ENCODE measurements at regions not wholly inside any gene's neighbourhood (a gene's known extent, or its start where the extent isn't known, plus 50 kb on each side); places are given as distances from the start of the nearest gene placed in this dataset.

DNA sequence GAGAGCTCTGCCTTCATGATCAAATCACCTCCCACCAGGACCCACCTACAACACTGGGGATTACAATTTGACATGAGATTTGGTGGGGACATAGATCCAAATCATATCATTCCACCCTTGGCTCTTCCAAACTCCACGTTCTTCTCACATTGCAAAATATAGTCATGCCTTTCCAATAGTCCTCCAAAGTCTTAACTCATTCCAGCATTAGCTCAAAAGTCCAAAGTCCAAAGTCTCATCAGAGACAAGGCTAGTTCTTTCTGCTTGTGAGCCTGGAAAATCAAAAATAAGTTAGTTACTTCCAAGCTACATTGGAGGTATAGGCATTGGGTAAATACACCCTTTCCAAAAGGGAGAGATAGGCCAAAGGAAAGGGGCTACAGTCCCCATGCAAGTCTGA is 186.9 kb upstream of the PAPPA start:
- TF ChIP-seq YY1 (IDR thresholded peaks at IDR 0.05; ENCODE audit: insufficient read depth, insufficient replicate concordance, low read depth, low read length) (no peak), HOXD1 (CRISPR knock-in tag; IDR thresholded peaks at IDR 0.05) (no peak), EED (CRISPR knock-in tag; IDR thresholded peaks at IDR 0.05) (no peak)
